SU-DHL-6 (cell line): ENCODE measurements at regions not wholly inside any gene's neighbourhood (a gene's known extent, or its start where the extent isn't known, plus 50 kb on each side); places are given as distances from the start of the nearest gene placed in this dataset.

Experiments used
- H2AFZ ChIP-seq: fragments of 200-600 bp; sonication (generic); 2 replicates; pipeline ENCODE4 v1.6.1; 2014; ENCODE audit warnings: low read depth, mild to moderate bottlenecking, moderate library complexity, mixed read lengths, antibody characterized with exemption, low read length; ENCODE audit not compliant: severe bottlenecking
- H3F3A ChIP-seq: fragments of 200-600 bp; shearing (Covaris generic); 2 replicates; pipeline ENCODE4 v1.6.0; 2016; ENCODE audit warnings: antibody characterized with exemption, mild to moderate bottlenecking; ENCODE audit not compliant: insufficient read depth
- H3K27ac ChIP-seq: fragments of 200-600 bp; sonication (generic); 2 replicates; pipeline ENCODE4 v1.5.1; 2016; ENCODE audit warnings: low read depth, mild to moderate bottlenecking, low read length, moderate library complexity, mixed read lengths
- H3K27me3 ChIP-seq: fragments of 200-600 bp; sonication (generic), shearing (Covaris generic); 2 replicates; pipeline ENCODE4 v1.6.0; 2014; ENCODE audit warnings: mild to moderate bottlenecking, low read length
- H3K36me3 ChIP-seq: fragments of 200-600 bp; sonication (generic); 2 replicates; pipeline ENCODE4 v1.6.1; 2014; ENCODE audit warnings: mild to moderate bottlenecking, low read length, mixed read lengths
- H3K4me2 ChIP-seq: fragments of 300-600, 200-600 bp; shearing (Covaris generic), sonication (generic); 2 replicates; pipeline ENCODE4 v1.6.0; 2014; ENCODE audit warnings: low read length, low read depth, mild to moderate bottlenecking; ENCODE audit not compliant: poor library complexity, severe bottlenecking
- H3K4me3 ChIP-seq: fragments of 200-600 bp; sonication (generic); 2 replicates; pipeline ENCODE4 v1.5.1; 2014; ENCODE audit warnings: antibody characterized with exemption, low read length, mild to moderate bottlenecking, mixed read lengths; ENCODE audit not compliant: insufficient read depth, poor library complexity, severe bottlenecking
- H3K79me2 ChIP-seq: fragments of 200-600 bp; sonication (generic); 2 replicates; pipeline ENCODE4 v1.6.1; 2014; ENCODE audit warnings: mild to moderate bottlenecking, low read length, moderate library complexity; ENCODE audit not compliant: insufficient read depth
- H3K9ac ChIP-seq: fragments of 200-600 bp; sonication (generic); 2 replicates; pipeline ENCODE4 v1.7.0; 2014; ENCODE audit warnings: mild to moderate bottlenecking, low read length
- H3K9me2 ChIP-seq: fragments of 200-600 bp; sonication (generic); replicated peaks from 2 replicates; pipeline ENCODE4 v1.6.1; 2014; ENCODE audit warnings: low read length; ENCODE audit not compliant: insufficient read depth
- H3K9me3 ChIP-seq: fragments of 200-600 bp; sonication (generic); 2 replicates; pipeline ENCODE4 v1.6.1; 2014; ENCODE audit warnings: low read length, mixed read lengths; ENCODE audit not compliant: insufficient read depth
- H4K20me1 ChIP-seq: fragments of 200-600 bp; sonication (generic); 2 replicates; pipeline ENCODE4 v1.6.1; 2014; ENCODE audit warnings: low read depth, mild to moderate bottlenecking, antibody characterized with exemption, low read length, moderate library complexity, mixed read lengths
- CTCF ChIP-seq: fragments of 200-600 bp; sonication (generic); IDR thresholded peaks from one replicate; pipeline ENCODE4 v1.5.1; 2017; ENCODE audit warnings: antibody characterized with exemption, mild to moderate bottlenecking, low read length, moderate library complexity; ENCODE audit not compliant: insufficient read depth, poor library complexity, severe bottlenecking
- EZH2phosphoT487 ChIP-seq: fragments of 200-600 bp; sonication (generic), shearing (Covaris generic); conservative IDR thresholded peaks from 2 replicates; pipeline ENCODE4 v1.6.1; 2018; ENCODE audit warnings: mild to moderate bottlenecking, antibody characterized with exemption, low read length, moderate library complexity, mixed read lengths

- no peaks in the 10 kb centered on the region for H3K9me3 ChIP-seq
- no peaks in the 10 kb centered on the region for H3F3A ChIP-seq
- no peaks in the 10 kb centered on the region for H4K20me1 ChIP-seq
- no peaks in the 10 kb centered on the region for H3K27me3 ChIP-seq
- H3K79me2 ChIP-seq = no peaks in the 10 kb centered on the region
- no peak overlapping the region for H3K4me3 ChIP-seq
- no peak overlapping the region for H3K27ac ChIP-seq
- H3K9me2 ChIP-seq = no peaks in the 10 kb centered on the region
- H3K36me3 ChIP-seq = no peaks in the 10 kb centered on the region
- no peak for TF ChIP-seq EZH2phosphoT487
- TF ChIP-seq CTCF = no peak
- H3K9ac ChIP-seq = no peak overlapping the region
- H2AFZ ChIP-seq = no peak overlapping the region
- no peak overlapping the region for H3K4me2 ChIP-seq
Measured at GRCh38 chr1:39115271-39116110, 89.0 kb upstream of the MACF1 start.

GRCh38 chr1:39116116-39116607 is 88.3 kb upstream of the MACF1 start:
- Histone ChIP-seq H3K9me3 (no peaks in the 10 kb centered on the region), H3K79me2 (no peaks in the 10 kb centered on the region), H3K9ac (no peak overlapping the region), H3F3A (no peaks in the 10 kb centered on the region), H2AFZ (no peak overlapping the region), H3K9me2 (no peaks in the 10 kb centered on the region), H3K4me2 (no peak overlapping the region), H3K27me3 (no peaks in the 10 kb centered on the region), H4K20me1 (no peaks in the 10 kb centered on the region), H3K27ac (no peak overlapping the region), H3K4me3 (no peak overlapping the region), H3K36me3 (no peaks in the 10 kb centered on the region)
- TF ChIP-seq EZH2phosphoT487 (no peak), CTCF (no peak)

GRCh38 chr1:39116860-39117728 is 87.4 kb upstream of the MACF1 start:
- no peak overlapping the region for H2AFZ ChIP-seq
- no peak overlapping the region for H3K9ac ChIP-seq
- H3K9me2 ChIP-seq = no peaks in the 10 kb centered on the region
- no peaks in the 10 kb centered on the region for H4K20me1 ChIP-seq
- no peaks in the 10 kb centered on the region for H3K79me2 ChIP-seq
- no peaks in the 10 kb centered on the region for H3K9me3 ChIP-seq
- H3K27me3 ChIP-seq = no peaks in the 10 kb centered on the region
- no peaks in the 10 kb centered on the region for H3F3A ChIP-seq
- H3K36me3 ChIP-seq = no peaks in the 10 kb centered on the region
- no peak overlapping the region for H3K4me2 ChIP-seq
- TF ChIP-seq EZH2phosphoT487 (no peak), CTCF (no peak)
- H3K27ac ChIP-seq = no peak overlapping the region
- no peak overlapping the region for H3K4me3 ChIP-seq
